K562 (cell line): ENCODE measurements at regions not wholly inside any gene's neighbourhood (a gene's known extent, or its start where the extent isn't known, plus 50 kb on each side); places are given as distances from the start of the nearest gene placed in this dataset.

Experiments used
- ATAC-seq: fragments of 200-7000 bp; cut with Tn5 transposase; 3 replicates; pipeline ENCODE4 v1.9.1; 2020; ENCODE audit warnings: moderate library complexity
- BruUV-seq: library from RNA; stranded (reverse); fragments of 400-500 nt; replicated peaks from 2 replicates; lab custom pipeline; 2021; lab: Mats Ljungman, UMichigan
- CTCF ChIA-PET: fragments of 300-600 bp; formaldehyde crosslinking; extraction: SDS; loops from one replicate; lab custom pipeline; 2021; ENCODE audit warnings: low intra/inter-chr PET ratio; lab: Yijun Ruan, JAX
- POLR2A ChIA-PET: fragments of 300-600, 350-650 bp; sonication (Branson Sonifier 250); formaldehyde crosslinking; extraction: SDS; loops from one replicate; lab custom pipeline; 2021; ENCODE audit warnings: antibody characterized with exemption, inconsistent platforms; lab: Yijun Ruan, JAX
- DNase-seq, 4 experiments: peaks; one replicate each; pipeline versions ENCODE4 v3.0.0 to v3.0.0-alpha.2; 2011 to 2018; ENCODE audit warnings: low spot score in 3 of 4, mixed read lengths in 3 of 4; ENCODE audit errors: extremely low read depth in 1 of 4
- FAIRE-seq: peaks from 2 replicates; lab custom pipeline; 2011; peaks lifted over from hg19 to GRCh38; lab: Jason Lieb, UNC
- H2AFZ ChIP-seq: 2 replicates; pipeline ENCODE4 v1.6.0; 2011; ENCODE audit warnings: low read depth, low read length, control low read depth, inconsistent platforms
- H3K27ac ChIP-seq: fragments of 200-600 bp; 3 replicates; pipeline ENCODE4 v1.8.0; 2011; ENCODE audit warnings: low read depth, mild to moderate bottlenecking, control low read depth, inconsistent platforms, low read length, moderate library complexity, mixed read lengths; ENCODE audit errors: extremely low read depth
- H3K27me3 ChIP-seq, 2 experiments: fragments of 300-600 bp in 1 of 2; 2 replicates in 1 of 2; 3 replicates in 1 of 2; pipeline versions ENCODE4 v1.6.0 to v1.8.0; 2011; ENCODE audit warnings: inconsistent platforms in 2 of 2, low read length in 2 of 2, mild to moderate bottlenecking in 1 of 2, mixed read lengths in 1 of 2, moderate library complexity in 1 of 2; ENCODE audit not compliant: control insufficient read depth in 2 of 2, insufficient read depth in 2 of 2
- H3K36me3 ChIP-seq: fragments of 300-600 bp; 3 replicates; pipeline ENCODE4 v1.8.0; 2011; ENCODE audit warnings: mild to moderate bottlenecking, low read length, inconsistent platforms; ENCODE audit not compliant: control insufficient read depth, insufficient read depth
- H3K4me1 ChIP-seq, 2 experiments: fragments of 200-600 bp in 1 of 2; replicated peaks in 1 of 2; 2 replicates in 1 of 2; 3 replicates in 1 of 2; pipeline versions ENCODE4 v1.5.1 to v1.8.0; 2011; ENCODE audit warnings: inconsistent platforms in 2 of 2, low read length in 2 of 2, mild to moderate bottlenecking in 1 of 2, mixed read lengths in 1 of 2, moderate library complexity in 1 of 2; ENCODE audit not compliant: control insufficient read depth in 2 of 2, insufficient read depth in 2 of 2
- H3K4me2 ChIP-seq: 2 replicates; pipeline ENCODE4 v1.6.1; 2011; ENCODE audit warnings: low read length, control low read depth, inconsistent platforms, mixed read lengths; ENCODE audit not compliant: insufficient read depth
- H3K4me3 ChIP-seq: fragments of 200-600 bp; sonication (generic), shearing (Covaris generic); 2 replicates; pipeline ENCODE4 v1.5.1; 2016; ENCODE audit warnings: control low read depth, inconsistent platforms
- H3K79me2 ChIP-seq: fragments of 200-600 bp; 3 replicates; pipeline ENCODE4 v1.8.0; 2011; ENCODE audit warnings: low read length, inconsistent platforms; ENCODE audit not compliant: control insufficient read depth, insufficient read depth
- H3K9ac ChIP-seq, 2 experiments: 2 replicates each; pipeline versions ENCODE4 v1.6.0 to v1.6.1; 2011; ENCODE audit warnings: low read depth in 2 of 2, low read length in 2 of 2, control low read depth in 1 of 2, inconsistent platforms in 1 of 2, mild to moderate bottlenecking in 1 of 2, mixed read lengths in 1 of 2; ENCODE audit not compliant: insufficient read depth in 1 of 2
- H3K9me1 ChIP-seq: one replicate; pipeline ENCODE4 v1.6.0; 2011; ENCODE audit warnings: inconsistent platforms, mild to moderate bottlenecking, low read length, moderate library complexity; ENCODE audit not compliant: control insufficient read depth, insufficient read depth
- H3K9me3 ChIP-seq: replicated peaks from 2 replicates; pipeline ENCODE4 v1.5.1; 2011; ENCODE audit warnings: low read depth, low read length, inconsistent platforms; ENCODE audit not compliant: control insufficient read depth, insufficient read depth
- H4K20me1 ChIP-seq: replicated peaks from 2 replicates; pipeline ENCODE4 v1.6.1; 2011; ENCODE audit warnings: low read length, inconsistent platforms, mixed read lengths; ENCODE audit not compliant: control insufficient read depth, insufficient read depth
- ADNP ChIP-seq: fragments of 200-800 bp; sonication (Bioruptor generic); IDR thresholded peaks from 2 replicates; pipeline ENCODE4 v1.6.1; 2016; ENCODE audit warnings: missing genetic modification characterization, missing compliant biosample characterization
- EHMT2 ChIP-seq: fragments of 450-650 bp; IDR thresholded peaks from 2 replicates; pipeline ENCODE4 v1.6.1; 2018; ENCODE audit warnings: antibody characterized with exemption
- EWSR1 ChIP-seq: fragments of 450-650 bp; IDR thresholded peaks from 2 replicates; pipeline ENCODE4 v1.6.1; 2018; ENCODE audit warnings: borderline replicate concordance, mild to moderate bottlenecking, low read depth, moderate library complexity; ENCODE audit not compliant: partially characterized antibody
- HDAC2 ChIP-seq: fragments of 450-650 bp; IDR thresholded peaks from 2 replicates; pipeline ENCODE4 v1.6.1; 2016; ENCODE audit warnings: mild to moderate bottlenecking
- HMGXB4 ChIP-seq: sonication (generic); formaldehyde crosslinking; IDR thresholded peaks from 2 replicates; pipeline ENCODE4 v1.8.1; 2023; ENCODE audit warnings: mild to moderate bottlenecking, missing genetic modification reagents
- ID3 ChIP-seq, 2 experiments: fragments of 250-450 bp in 1 of 2; fragments of 450-650 bp in 1 of 2; sonication (Bioruptor Pico) in 1 of 2; IDR thresholded peaks; 2 replicates each; pipeline versions ENCODE4 v1.6.1 to v1.8.0; 2016 to 2021; ENCODE audit warnings: mild to moderate bottlenecking in 2 of 2, moderate library complexity in 2 of 2, missing compliant biosample characterization in 1 of 2, missing genetic modification characterization in 1 of 2
- MAFG ChIP-seq: fragments of 450-650 bp; conservative IDR thresholded peaks from 2 replicates; pipeline ENCODE4 v1.6.1; 2016; ENCODE audit warnings: missing genetic modification characterization, missing compliant biosample characterization
- NFATC3 ChIP-seq: fragments of 450-650 bp; IDR thresholded peaks from 2 replicates; pipeline ENCODE4 v1.6.1; 2017; ENCODE audit warnings: mild to moderate bottlenecking
- NR4A1 ChIP-seq, 2 experiments: fragments of 250-450 bp in 1 of 2; fragments of 450-650 bp in 1 of 2; sonication (Bioruptor Pico) in 1 of 2; IDR thresholded peaks; 2 replicates each; pipeline versions ENCODE4 v1.4.0 to v1.6.1; 2016 to 2020; ENCODE audit warnings: mild to moderate bottlenecking in 2 of 2, missing compliant biosample characterization in 1 of 2, missing genetic modification characterization in 1 of 2, moderate library complexity in 1 of 2
- PCBP1 ChIP-seq: fragments of 200-400 bp; formaldehyde crosslinking; IDR thresholded peaks from 2 replicates; pipeline ENCODE4 v1.6.1; 2018; ENCODE audit warnings: mild to moderate bottlenecking, low read depth, low read length; ENCODE audit not compliant: poor library complexity, severe bottlenecking
- SFPQ ChIP-seq: fragments of 200-400 bp; formaldehyde crosslinking; IDR thresholded peaks from 2 replicates; pipeline ENCODE4 v1.6.1; 2017; ENCODE audit warnings: mild to moderate bottlenecking, low read depth, low read length, moderate library complexity
- WHSC1 ChIP-seq: IDR thresholded peaks from one replicate; pipeline ENCODE4 v1.6.1; 2012; ENCODE audit warnings: low read length, control low read depth, inconsistent platforms
- ZFP91 ChIP-seq: sonication (generic); formaldehyde crosslinking; IDR thresholded peaks from 2 replicates; pipeline ENCODE4 v1.8.0; 2022; ENCODE audit warnings: mild to moderate bottlenecking, missing genetic modification reagents
- ZNF197 ChIP-seq: fragments of 200-800 bp; sonication (Bioruptor generic); IDR thresholded peaks from 2 replicates; pipeline ENCODE4 v1.6.1; 2016; ENCODE audit warnings: low read depth, missing genetic modification characterization, missing compliant biosample characterization
- ZNF347 ChIP-seq: fragments of 450-650 bp; formaldehyde crosslinking; IDR thresholded peaks from 2 replicates; pipeline ENCODE4 v1.4.0; 2020; ENCODE audit warnings: low read depth, mild to moderate bottlenecking, moderate library complexity
- ZNF77 ChIP-seq: fragments of 250-450 bp; sonication (Bioruptor Pico); IDR thresholded peaks from 2 replicates; pipeline ENCODE4 v1.5.0; 2020
- WGBS: fragments of 100-300 bp; shearing (Covaris generic); methylation state at CpG from one replicate; pipeline ENCODE4 v1.1.6; 2016; ENCODE audit warnings: low coverage, mixed read lengths; ENCODE audit not compliant: insufficient coverage; ENCODE audit errors: missing lambda C conversion rate; 5-methylcytosine and 5-hydroxymethylcytosine counted together
- in situ Hi-C: fragments of 300-500 bp; cut with MboI; formaldehyde crosslinking; loops from 4 replicates; pipeline ENCODE4 v1.15.0; 2018; ENCODE audit warnings: inconsistent platforms, mixed read lengths
- intact Hi-C: fragments of 100-400 bp; cut with micrococcal nuclease; formaldehyde crosslinking; loops from 2 replicates; pipeline ENCODE4 v1.14.2; 2022

- H3K36me3 ChIP-seq, result no peaks in the 10 kb centered on the region
- FAIRE-seq (no peak), ATAC-seq (no peak), DNase-seq (no peak)
- ChIA-PET POLR2A (no interaction called here), CTCF (no interaction called here)
- H3K79me2 ChIP-seq, result no peaks in the 10 kb centered on the region
- H3K27me3 ChIP-seq, result no peaks in the 10 kb centered on the region
- H4K20me1 ChIP-seq, result no peaks in the 10 kb centered on the region
- no peaks in the 10 kb centered on the region for H3K4me1 ChIP-seq
- H2AFZ ChIP-seq, result no peak overlapping the region
- no peak for TF ChIP-seq NR4A1 (CRISPR knock-in tag; IDR thresholded peaks at IDR 0.05)
- no peak for TF ChIP-seq NR4A1 (tag; IDR thresholded peaks at IDR 0.05)
- no peak for TF ChIP-seq WHSC1
- no peak for TF ChIP-seq SFPQ
- TF ChIP-seq PCBP1, result no peak
- no peak for TF ChIP-seq ZNF77 (CRISPR knock-in tag)
- no peak for TF ChIP-seq ADNP
- TF ChIP-seq NFATC3, result no peak
- TF ChIP-seq EHMT2, result no peak
- TF ChIP-seq MAFG (tag), result no peak
- no peak for TF ChIP-seq ZNF347 (CRISPR knock-in tag)
- TF ChIP-seq HDAC2, result no peak
- TF ChIP-seq ZNF197 (CRISPR knock-in tag), result no peak
- TF ChIP-seq HMGXB4, result no peak
- TF ChIP-seq ID3 (CRISPR knock-in tag; IDR thresholded peaks at IDR 0.05), result no peak
- TF ChIP-seq ID3 (tag; IDR thresholded peaks at IDR 0.05), result no peak
- TF ChIP-seq EWSR1, result no peak
- TF ChIP-seq ZFP91 (CRISPR knock-in tag), result no peak
- intact Hi-C loops (no loop called here), in situ Hi-C loops (no loop called here)
- no peaks in the 10 kb centered on the region for H3K9me3 ChIP-seq
- no peak overlapping the region for H3K9ac ChIP-seq
- no peak overlapping the region for H3K27ac ChIP-seq
- H3K4me3 ChIP-seq, result no peak overlapping the region
- no peaks in the 10 kb centered on the region for H3K9me1 ChIP-seq
- WGBS, result 0% methylated on average over 8 of the region's 8 CpGs
- BruUV-seq, result no TSS peak
- H3K4me2 ChIP-seq, result no peak overlapping the region
These were observed 83.1 kb upstream of the TSHZ3 start for GRCh38 chr19:31432201-31432810.
